ENCODE measurements at regions not wholly inside any gene's neighbourhood (a gene's known extent, or its start where the extent isn't known, plus 50 kb on each side); places are given as distances from the start of the nearest gene placed in this dataset.

DNA sequence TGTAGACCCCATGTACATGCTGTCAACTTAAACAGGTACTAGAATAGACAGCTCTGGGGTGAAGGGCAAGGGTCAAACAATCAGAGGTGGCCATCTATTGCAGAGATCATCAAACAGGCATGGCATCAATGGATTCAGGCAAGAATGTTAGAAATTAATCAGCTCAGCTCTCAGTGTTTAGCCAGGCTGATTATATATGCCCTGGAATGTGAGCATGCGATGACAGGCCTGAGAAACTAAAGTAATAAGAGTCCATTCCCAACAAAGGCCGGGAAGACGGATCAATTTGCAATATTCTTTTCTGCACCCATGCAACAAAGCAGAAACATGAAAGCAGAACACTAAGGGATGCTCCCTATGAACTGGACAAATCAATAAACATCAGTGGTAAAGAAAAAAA, 380.5 kb upstream of the SPRED2 start:
- TF ChIP-seq, protein P1, sequence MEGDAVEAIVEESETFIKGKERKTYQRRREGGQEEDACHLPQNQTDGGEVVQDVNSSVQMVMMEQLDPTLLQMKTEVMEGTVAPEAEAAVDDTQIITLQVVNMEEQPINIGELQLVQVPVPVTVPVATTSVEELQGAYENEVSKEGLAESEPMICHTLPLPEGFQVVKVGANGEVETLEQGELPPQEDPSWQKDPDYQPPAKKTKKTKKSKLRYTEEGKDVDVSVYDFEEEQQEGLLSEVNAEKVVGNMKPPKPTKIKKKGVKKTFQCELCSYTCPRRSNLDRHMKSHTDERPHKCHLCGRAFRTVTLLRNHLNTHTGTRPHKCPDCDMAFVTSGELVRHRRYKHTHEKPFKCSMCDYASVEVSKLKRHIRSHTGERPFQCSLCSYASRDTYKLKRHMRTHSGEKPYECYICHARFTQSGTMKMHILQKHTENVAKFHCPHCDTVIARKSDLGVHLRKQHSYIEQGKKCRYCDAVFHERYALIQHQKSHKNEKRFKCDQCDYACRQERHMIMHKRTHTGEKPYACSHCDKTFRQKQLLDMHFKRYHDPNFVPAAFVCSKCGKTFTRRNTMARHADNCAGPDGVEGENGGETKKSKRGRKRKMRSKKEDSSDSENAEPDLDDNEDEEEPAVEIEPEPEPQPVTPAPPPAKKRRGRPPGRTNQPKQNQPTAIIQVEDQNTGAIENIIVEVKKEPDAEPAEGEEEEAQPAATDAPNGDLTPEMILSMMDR (tag by site-specific recombination; IDR thresholded peaks at IDR 0.05): no peak
- no peak for TF ChIP-seq ZFP3 (tag by site-specific recombination; IDR thresholded peaks at IDR 0.05; ENCODE audit: low read depth)
- TF ChIP-seq ZNF350 (tag by site-specific recombination; IDR thresholded peaks at IDR 0.05): no peak
- no peak for TF ChIP-seq ZNF394 (tag by site-specific recombination; IDR thresholded peaks at IDR 0.05; ENCODE audit: borderline replicate concordance)
- TF ChIP-seq, protein P2, sequence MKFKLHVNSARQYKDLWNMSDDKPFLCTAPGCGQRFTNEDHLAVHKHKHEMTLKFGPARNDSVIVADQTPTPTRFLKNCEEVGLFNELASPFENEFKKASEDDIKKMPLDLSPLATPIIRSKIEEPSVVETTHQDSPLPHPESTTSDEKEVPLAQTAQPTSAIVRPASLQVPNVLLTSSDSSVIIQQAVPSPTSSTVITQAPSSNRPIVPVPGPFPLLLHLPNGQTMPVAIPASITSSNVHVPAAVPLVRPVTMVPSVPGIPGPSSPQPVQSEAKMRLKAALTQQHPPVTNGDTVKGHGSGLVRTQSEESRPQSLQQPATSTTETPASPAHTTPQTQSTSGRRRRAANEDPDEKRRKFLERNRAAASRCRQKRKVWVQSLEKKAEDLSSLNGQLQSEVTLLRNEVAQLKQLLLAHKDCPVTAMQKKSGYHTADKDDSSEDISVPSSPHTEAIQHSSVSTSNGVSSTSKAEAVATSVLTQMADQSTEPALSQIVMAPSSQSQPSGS (tag by site-specific recombination; IDR thresholded peaks at IDR 0.05; ENCODE audit: low read depth): no peak
- no peak for TF ChIP-seq ZBTB7A (tag by site-specific recombination; IDR thresholded peaks at IDR 0.05; ENCODE audit: low read depth)
- TF ChIP-seq ZNF433 (tag by site-specific recombination; IDR thresholded peaks at IDR 0.05; ENCODE audit: low read depth): no peak
- TF ChIP-seq ZBTB1 (tag by site-specific recombination; IDR thresholded peaks at IDR 0.05): no peak
- no peak for TF ChIP-seq ZNF571 (tag by site-specific recombination; IDR thresholded peaks at IDR 0.05)
- no peak for TF ChIP-seq KLF10 (tag by site-specific recombination; IDR thresholded peaks at IDR 0.05)
- TF ChIP-seq, protein P3, sequence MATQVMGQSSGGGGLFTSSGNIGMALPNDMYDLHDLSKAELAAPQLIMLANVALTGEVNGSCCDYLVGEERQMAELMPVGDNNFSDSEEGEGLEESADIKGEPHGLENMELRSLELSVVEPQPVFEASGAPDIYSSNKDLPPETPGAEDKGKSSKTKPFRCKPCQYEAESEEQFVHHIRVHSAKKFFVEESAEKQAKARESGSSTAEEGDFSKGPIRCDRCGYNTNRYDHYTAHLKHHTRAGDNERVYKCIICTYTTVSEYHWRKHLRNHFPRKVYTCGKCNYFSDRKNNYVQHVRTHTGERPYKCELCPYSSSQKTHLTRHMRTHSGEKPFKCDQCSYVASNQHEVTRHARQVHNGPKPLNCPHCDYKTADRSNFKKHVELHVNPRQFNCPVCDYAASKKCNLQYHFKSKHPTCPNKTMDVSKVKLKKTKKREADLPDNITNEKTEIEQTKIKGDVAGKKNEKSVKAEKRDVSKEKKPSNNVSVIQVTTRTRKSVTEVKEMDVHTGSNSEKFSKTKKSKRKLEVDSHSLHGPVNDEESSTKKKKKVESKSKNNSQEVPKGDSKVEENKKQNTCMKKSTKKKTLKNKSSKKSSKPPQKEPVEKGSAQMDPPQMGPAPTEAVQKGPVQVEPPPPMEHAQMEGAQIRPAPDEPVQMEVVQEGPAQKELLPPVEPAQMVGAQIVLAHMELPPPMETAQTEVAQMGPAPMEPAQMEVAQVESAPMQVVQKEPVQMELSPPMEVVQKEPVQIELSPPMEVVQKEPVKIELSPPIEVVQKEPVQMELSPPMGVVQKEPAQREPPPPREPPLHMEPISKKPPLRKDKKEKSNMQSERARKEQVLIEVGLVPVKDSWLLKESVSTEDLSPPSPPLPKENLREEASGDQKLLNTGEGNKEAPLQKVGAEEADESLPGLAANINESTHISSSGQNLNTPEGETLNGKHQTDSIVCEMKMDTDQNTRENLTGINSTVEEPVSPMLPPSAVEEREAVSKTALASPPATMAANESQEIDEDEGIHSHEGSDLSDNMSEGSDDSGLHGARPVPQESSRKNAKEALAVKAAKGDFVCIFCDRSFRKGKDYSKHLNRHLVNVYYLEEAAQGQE (tag by site-specific recombination; IDR thresholded peaks at IDR 0.05): no peak
- TF ChIP-seq, protein P4, sequence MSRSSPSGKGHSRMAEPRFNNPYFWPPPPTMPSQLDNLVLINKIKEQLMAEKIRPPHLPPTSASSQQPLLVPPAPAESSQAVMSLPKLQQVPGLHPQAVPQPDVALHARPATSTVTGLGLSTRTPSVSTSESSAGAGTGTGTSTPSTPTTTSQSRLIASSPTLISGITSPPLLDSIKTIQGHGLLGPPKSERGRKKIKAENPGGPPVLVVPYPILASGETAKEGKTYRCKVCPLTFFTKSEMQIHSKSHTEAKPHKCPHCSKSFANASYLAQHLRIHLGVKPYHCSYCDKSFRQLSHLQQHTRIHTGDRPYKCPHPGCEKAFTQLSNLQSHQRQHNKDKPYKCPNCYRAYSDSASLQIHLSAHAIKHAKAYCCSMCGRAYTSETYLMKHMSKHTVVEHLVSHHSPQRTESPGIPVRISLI (tag by site-specific recombination; IDR thresholded peaks at IDR 0.05): no peak
